K562 (cell line): ENCODE measurements at regions not wholly inside any gene's neighbourhood (a gene's known extent, or its start where the extent isn't known, plus 50 kb on each side); places are given as distances from the start of the nearest gene placed in this dataset.

Experiments
- ATF7 ChIP-seq: fragments of 450-650 bp; IDR thresholded peaks from 2 replicates; pipeline ENCODE4 v1.7.1; 2014; ENCODE audit warnings: mild to moderate bottlenecking, moderate library complexity
- EP300 ChIP-seq: IDR thresholded peaks from 2 replicates; pipeline ENCODE4 v1.6.1; 2012; ENCODE audit warnings: low read length, improper control_type of control experiment
- JUN ChIP-seq, 2 experiments: sonication (generic) in 1 of 2; formaldehyde crosslinking in 1 of 2; IDR thresholded peaks; 2 replicates each; pipeline versions ENCODE4 v1.6.1 to v1.8.0; 2012 to 2022; ENCODE audit warnings: borderline replicate concordance in 2 of 2, mild to moderate bottlenecking in 2 of 2, improper control_type of control experiment in 1 of 2, low read depth in 1 of 2, low read length in 1 of 2, missing genetic modification reagents in 1 of 2
- MCM7 ChIP-seq, 2 experiments: fragments of 450-650 bp; IDR thresholded peaks; 2 replicates each; pipeline ENCODE4 v1.6.1; 2016 to 2018
- MYC ChIP-seq, 2 experiments: fragments of 250-450 bp in 1 of 2; sonication (Bioruptor Pico) in 1 of 2; IDR thresholded peaks; 2 replicates each; pipeline versions ENCODE4 v1.5.1 to v1.6.1; 2012 to 2021; ENCODE audit warnings: low read depth in 2 of 2, borderline replicate concordance in 1 of 2, improper control_type of control experiment in 1 of 2, low read length in 1 of 2, mild to moderate bottlenecking in 1 of 2, moderate library complexity in 1 of 2
- POLR2A ChIP-seq: fragments of 450-650 bp; conservative IDR thresholded peaks from 2 replicates; pipeline ENCODE4 v1.6.1; 2016
- TBL1XR1 ChIP-seq, 2 experiments: IDR thresholded peaks; 2 replicates each; pipeline ENCODE4 v1.6.1; 2012; ENCODE audit warnings: improper control_type of control experiment in 2 of 2, low read length in 2 of 2, mild to moderate bottlenecking in 1 of 2
- ZNF23 ChIP-seq: fragments of 250-450 bp; sonication (Bioruptor Pico); IDR thresholded peaks from 2 replicates; pipeline ENCODE4 v1.4.0; 2020; ENCODE audit warnings: mild to moderate bottlenecking
- ZNF583 ChIP-seq: fragments of 250-450 bp; sonication (Bioruptor Pico); IDR thresholded peaks from 2 replicates; pipeline ENCODE4 v1.4.0; 2020
- TF ChIP-seq, protein P1 (sequence below): sonication (generic); formaldehyde crosslinking; IDR thresholded peaks from 2 replicates; pipeline ENCODE4 v1.8.0; 2022; ENCODE audit warnings: missing genetic modification reagents, mild to moderate bottlenecking, borderline replicate concordance
- TF ChIP-seq, protein P2 (sequence below): fragments of 450-650 bp; IDR thresholded peaks from 2 replicates; pipeline ENCODE4 v1.6.1; 2016; ENCODE audit warnings: mild to moderate bottlenecking, moderate library complexity

DNA sequence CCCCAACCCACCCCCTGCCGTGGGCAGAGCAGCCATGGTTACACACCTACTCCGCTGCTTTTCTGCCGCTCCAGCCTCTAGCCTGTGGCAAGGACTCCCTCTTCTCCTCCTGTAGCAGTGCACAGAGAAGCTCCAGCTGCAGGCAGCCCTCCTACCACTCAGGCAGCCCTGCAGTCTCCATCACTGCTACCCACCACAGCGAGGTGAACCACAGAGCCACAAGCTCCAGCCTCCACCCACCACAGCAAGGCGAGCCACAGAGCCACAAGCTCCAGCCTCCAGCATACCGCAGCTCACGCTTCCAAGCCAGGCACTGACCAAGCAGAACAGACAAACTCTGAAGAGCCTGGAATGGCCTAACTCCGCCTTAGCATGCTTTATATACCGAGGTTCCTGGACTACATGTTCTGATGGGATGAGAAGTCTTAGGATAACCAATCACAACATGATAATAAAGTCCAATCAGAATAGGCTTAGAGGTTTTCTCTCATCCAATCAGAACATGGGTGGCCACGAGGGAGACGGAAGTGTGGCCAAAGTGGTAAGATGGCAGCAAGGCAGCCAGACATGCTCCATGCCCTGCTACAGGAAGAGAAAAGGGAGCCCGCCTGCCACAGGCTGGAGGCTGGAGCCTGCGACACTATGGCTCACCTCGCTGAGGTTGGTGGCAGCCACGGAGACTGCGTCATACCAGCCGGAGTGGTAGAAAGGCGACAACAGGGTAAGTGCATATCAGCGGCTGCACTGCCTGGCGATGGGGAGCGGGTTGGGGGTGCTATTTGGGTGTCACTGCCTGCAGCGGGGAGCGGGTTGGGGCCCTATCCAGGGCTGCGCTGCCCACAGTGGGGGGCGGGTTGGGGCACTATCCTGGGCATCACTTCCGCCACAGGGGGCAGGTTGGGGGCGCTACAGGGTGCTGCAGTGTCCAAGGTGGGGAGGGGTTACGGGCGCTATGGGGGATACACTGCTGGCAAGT, 75.8 kb upstream of the PCAT7 start (continued):
- TF ChIP-seq, protein P1, sequence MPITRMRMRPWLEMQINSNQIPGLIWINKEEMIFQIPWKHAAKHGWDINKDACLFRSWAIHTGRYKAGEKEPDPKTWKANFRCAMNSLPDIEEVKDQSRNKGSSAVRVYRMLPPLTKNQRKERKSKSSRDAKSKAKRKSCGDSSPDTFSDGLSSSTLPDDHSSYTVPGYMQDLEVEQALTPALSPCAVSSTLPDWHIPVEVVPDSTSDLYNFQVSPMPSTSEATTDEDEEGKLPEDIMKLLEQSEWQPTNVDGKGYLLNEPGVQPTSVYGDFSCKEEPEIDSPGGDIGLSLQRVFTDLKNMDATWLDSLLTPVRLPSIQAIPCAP (CRISPR knock-in tag): no peak
- TF ChIP-seq, protein P2, sequence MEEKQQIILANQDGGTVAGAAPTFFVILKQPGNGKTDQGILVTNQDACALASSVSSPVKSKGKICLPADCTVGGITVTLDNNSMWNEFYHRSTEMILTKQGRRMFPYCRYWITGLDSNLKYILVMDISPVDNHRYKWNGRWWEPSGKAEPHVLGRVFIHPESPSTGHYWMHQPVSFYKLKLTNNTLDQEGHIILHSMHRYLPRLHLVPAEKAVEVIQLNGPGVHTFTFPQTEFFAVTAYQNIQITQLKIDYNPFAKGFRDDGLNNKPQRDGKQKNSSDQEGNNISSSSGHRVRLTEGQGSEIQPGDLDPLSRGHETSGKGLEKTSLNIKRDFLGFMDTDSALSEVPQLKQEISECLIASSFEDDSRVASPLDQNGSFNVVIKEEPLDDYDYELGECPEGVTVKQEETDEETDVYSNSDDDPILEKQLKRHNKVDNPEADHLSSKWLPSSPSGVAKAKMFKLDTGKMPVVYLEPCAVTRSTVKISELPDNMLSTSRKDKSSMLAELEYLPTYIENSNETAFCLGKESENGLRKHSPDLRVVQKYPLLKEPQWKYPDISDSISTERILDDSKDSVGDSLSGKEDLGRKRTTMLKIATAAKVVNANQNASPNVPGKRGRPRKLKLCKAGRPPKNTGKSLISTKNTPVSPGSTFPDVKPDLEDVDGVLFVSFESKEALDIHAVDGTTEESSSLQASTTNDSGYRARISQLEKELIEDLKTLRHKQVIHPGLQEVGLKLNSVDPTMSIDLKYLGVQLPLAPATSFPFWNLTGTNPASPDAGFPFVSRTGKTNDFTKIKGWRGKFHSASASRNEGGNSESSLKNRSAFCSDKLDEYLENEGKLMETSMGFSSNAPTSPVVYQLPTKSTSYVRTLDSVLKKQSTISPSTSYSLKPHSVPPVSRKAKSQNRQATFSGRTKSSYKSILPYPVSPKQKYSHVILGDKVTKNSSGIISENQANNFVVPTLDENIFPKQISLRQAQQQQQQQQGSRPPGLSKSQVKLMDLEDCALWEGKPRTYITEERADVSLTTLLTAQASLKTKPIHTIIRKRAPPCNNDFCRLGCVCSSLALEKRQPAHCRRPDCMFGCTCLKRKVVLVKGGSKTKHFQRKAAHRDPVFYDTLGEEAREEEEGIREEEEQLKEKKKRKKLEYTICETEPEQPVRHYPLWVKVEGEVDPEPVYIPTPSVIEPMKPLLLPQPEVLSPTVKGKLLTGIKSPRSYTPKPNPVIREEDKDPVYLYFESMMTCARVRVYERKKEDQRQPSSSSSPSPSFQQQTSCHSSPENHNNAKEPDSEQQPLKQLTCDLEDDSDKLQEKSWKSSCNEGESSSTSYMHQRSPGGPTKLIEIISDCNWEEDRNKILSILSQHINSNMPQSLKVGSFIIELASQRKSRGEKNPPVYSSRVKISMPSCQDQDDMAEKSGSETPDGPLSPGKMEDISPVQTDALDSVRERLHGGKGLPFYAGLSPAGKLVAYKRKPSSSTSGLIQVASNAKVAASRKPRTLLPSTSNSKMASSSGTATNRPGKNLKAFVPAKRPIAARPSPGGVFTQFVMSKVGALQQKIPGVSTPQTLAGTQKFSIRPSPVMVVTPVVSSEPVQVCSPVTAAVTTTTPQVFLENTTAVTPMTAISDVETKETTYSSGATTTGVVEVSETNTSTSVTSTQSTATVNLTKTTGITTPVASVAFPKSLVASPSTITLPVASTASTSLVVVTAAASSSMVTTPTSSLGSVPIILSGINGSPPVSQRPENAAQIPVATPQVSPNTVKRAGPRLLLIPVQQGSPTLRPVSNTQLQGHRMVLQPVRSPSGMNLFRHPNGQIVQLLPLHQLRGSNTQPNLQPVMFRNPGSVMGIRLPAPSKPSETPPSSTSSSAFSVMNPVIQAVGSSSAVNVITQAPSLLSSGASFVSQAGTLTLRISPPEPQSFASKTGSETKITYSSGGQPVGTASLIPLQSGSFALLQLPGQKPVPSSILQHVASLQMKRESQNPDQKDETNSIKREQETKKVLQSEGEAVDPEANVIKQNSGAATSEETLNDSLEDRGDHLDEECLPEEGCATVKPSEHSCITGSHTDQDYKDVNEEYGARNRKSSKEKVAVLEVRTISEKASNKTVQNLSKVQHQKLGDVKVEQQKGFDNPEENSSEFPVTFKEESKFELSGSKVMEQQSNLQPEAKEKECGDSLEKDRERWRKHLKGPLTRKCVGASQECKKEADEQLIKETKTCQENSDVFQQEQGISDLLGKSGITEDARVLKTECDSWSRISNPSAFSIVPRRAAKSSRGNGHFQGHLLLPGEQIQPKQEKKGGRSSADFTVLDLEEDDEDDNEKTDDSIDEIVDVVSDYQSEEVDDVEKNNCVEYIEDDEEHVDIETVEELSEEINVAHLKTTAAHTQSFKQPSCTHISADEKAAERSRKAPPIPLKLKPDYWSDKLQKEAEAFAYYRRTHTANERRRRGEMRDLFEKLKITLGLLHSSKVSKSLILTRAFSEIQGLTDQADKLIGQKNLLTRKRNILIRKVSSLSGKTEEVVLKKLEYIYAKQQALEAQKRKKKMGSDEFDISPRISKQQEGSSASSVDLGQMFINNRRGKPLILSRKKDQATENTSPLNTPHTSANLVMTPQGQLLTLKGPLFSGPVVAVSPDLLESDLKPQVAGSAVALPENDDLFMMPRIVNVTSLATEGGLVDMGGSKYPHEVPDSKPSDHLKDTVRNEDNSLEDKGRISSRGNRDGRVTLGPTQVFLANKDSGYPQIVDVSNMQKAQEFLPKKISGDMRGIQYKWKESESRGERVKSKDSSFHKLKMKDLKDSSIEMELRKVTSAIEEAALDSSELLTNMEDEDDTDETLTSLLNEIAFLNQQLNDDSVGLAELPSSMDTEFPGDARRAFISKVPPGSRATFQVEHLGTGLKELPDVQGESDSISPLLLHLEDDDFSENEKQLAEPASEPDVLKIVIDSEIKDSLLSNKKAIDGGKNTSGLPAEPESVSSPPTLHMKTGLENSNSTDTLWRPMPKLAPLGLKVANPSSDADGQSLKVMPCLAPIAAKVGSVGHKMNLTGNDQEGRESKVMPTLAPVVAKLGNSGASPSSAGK: peak; percentile 83
- no peak for TF ChIP-seq ZNF583 (CRISPR knock-in tag)
- TF ChIP-seq MCM7 (IDR thresholded peaks at IDR 0.05): no peak
- peak; percentile 50; the same call in 1 of the 2 replicates for TF ChIP-seq POLR2A
- no peak for TF ChIP-seq EP300
- TF ChIP-seq JUN (IDR thresholded peaks at IDR 0.05; ENCODE audit: borderline replicate concordance, low read depth, low read length): no peak
- no peak for TF ChIP-seq JUN (CRISPR knock-in tag; IDR thresholded peaks at IDR 0.05; ENCODE audit: borderline replicate concordance)
- 0 out of 2 replicates have a peak, but pooled peaks have one; percentile 45 for TF ChIP-seq MYC (IDR thresholded peaks at IDR 0.05; ENCODE audit: low read depth, low read length)
- TF ChIP-seq MYC (CRISPR knock-in tag; IDR thresholded peaks at IDR 0.05; ENCODE audit: borderline replicate concordance, low read depth): no peak
- no peak for TF ChIP-seq ZNF23 (CRISPR knock-in tag)
- no peak for TF ChIP-seq TBL1XR1 (IDR thresholded peaks at IDR 0.05; ENCODE audit: low read length in 2 of 2)
- TF ChIP-seq ATF7: no peak
- TF ChIP-seq, all 486 proteins: peak for 9
